ENCODE measurements at regions not wholly inside any gene's neighbourhood (a gene's known extent, or its start where the extent isn't known, plus 50 kb on each side); places are given as distances from the start of the nearest gene placed in this dataset.
A peak's percentile ranks its signal among the peaks of the same experiment; 100 is the strongest.

DNA sequence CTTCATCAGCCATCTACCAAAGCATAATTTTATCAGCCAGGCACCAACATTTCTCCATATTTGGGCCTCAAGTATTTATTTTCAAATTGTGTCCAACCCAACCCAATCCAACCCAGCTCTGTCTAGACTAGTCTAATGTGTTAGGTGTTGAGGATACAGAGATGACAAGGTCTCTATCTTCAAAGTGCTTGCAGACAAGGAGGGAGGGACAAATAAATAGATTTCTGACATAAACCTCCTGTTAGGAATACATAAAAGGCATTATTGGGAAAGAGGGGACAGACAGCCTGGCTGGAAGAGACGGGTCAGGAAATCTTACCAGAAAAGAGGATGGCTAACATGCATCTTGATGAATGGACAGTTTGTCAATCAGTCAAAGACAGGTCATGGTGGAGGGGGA lies 115.4 kb upstream of the RPS6KA3 start:
- DNase-seq (ENCODE audit: low read depth in 2 of 2), result no peak

DNA sequence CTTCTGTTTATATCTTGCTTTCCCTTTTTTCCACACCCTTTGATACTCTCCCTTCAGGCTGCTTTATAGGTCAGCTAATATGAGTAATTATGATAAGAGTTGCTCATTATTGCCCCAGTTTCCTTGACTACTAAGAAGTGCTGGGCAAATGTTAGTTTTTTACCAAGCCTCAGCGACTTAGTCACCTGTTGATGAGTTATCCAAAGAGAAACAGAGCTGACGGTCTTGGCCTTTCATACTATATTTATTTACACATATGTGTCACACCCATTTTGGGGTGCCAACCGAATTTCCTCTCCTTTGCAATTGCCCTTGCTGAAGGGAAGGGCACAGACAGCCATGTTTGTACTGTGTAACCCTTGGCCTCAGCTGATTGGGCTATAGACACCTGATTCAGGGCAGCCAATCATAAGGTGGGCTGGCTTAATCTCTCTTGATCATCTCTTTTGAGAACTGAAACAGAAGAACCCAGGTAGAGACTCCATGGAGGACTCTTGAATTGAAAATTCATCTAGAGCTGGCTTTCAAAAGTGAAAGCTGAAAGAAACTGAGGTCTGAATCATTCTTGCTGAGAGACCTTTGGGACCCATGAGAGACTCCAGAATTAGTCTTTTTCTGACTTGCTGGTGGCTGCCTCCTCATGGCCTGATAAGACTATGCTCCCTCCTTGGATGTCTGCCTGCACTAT lies 111.7 kb upstream of the RPS6KA3 start:
- DNase-seq (ENCODE audit: low read depth in 2 of 2), result no peak

DNA sequence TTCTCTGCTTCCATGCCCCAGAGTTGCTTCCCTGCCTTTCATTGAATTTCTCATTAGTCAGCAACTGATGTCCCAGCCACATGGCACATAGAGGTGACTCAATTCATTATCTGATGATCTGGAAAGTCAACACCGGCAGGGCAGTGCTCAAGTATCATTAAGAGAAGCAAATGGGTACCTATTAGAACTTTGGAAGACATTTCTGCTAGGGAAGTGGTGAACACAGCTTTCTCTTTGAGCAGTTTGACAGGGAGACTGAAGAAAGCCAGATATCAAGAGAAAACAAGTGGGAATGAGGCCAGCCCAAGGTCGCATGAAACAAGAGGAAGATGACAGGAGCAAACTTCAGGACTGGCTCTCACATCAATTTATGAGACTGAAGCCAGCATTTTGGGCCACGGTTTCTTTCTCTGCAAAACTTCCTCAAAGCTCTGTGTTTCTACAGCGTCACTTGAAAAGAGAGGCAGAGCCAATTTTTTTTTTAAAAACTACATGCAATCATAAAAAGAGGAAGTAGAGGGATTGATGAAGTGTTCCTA lies 108.3 kb upstream of the RPS6KA3 start:
- no peak for DNase-seq (ENCODE audit: low read depth in 2 of 2)

DNA sequence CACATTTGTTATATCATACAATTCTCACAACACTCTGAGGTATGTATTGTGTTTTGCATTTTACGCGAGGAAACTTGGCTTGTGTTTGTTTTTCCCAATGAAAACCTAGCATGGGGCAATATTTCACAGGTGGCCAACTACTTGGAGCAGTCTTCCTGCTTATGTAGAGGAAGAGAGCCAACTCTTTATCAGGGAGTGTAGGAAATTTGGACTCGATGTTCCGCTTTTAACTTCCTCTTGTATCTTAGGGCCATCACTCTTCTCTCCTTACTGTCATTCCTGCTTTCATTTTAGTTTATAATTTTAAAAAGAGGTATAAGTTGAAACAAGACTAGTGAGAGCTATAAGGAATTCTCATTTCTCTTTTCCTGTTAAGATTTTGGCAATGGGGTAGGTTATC lies 107.7 kb upstream of the RPS6KA3 start:
- no peak for DNase-seq (ENCODE audit: low read depth in 2 of 2)

DNA sequence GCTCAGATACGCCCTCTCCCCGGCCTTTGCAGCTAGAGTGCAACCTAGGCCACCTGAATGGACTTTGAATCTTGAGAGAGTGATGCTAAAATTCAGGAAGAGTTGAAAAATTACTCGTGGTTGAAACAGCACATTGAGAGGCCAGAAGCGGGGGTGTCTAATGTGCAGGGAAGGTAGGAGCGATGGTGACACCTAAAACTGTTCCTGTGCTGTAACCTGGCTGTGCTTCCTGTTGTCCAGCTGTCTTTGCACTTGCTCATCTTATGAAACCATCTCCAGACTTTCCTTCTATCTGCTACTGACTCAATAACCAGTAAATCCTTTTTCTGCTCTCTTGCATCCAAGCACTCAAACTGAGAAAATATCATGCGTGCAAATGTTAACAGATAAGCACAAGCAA lies 106.4 kb upstream of the RPS6KA3 start:
- DNase-seq (ENCODE audit: low read depth in 2 of 2), result no peak

DNA sequence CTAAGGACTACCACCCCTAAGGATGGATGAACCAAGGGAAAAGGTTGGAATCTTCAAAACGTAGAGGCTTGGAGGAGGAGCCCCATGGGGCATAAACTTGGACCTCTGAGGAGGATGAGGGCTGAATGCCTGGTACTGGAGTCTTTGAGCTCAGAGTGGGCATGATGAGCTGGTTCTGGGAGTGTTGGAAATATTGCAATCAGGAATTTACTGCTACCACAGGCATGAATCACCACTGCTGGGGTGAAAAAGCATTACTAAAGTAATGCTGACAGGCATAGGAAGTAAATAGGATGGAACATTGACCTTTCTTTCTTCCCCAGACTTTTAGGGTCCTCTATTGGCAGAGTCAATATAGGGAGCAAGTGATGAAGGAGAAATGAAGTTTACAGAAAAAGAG lies 105.8 kb upstream of the RPS6KA3 start:
- DNase-seq (ENCODE audit: low read depth in 2 of 2), result no peak

DNA sequence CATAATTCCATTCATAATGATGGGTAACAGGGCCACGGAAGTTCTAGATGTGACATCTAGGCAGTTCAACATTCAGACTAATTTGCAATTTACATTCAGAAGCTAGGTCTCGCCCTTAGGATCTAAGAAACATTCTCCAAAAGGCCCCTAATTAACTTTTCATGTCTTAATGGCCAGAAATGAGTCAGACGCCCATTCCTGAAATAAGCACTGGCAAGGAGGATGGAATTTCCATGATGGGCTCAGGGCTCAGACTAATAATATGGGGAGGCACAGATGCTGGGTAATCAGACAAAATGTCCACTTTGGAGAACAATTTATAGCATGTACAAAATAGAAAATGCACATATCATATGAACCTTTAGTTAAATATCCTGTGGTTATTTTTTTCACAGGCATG lies 102.8 kb upstream of the RPS6KA3 start:
- no peak for DNase-seq (ENCODE audit: low read depth in 2 of 2)

DNA sequence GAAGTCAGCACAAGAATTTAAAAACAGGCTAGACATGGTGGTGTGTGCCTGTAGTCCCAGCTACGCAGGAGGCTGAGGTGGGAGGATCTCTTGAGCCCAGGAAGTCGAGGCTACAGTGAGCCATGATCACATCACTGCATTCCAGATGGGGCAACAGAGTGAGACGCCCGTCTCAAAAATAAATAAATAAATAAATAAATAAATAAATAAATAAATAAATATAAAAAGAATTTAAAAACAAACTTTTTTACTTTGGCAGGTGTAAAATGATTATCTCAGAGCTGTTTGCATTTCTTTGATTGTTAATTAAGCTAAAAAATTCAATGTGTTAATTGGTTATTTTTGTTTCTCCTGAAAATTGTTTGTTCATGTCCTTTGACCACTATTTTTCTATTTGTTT lies 97.5 kb upstream of the RPS6KA3 start:
- no peak for DNase-seq (ENCODE audit: low read depth in 2 of 2)

DNA sequence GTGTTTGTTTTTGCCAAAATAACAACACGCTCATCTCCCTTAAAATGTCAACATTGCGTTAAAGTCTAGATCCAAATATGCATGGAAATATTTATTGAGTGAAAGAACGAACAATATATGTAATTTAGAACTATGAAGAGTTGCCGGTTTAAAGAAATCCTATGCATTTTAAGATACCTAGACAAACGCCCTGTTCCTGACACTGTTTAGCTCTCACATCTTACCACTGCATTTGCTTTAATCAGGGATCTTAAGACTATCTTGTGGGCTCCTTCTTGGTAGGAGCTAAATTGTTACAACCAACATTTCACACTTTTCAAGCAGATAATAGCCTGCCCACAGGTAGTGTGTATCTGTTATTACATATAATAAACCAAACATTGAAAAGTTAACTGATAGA lies 96.6 kb upstream of the RPS6KA3 start:
- no peak for DNase-seq (ENCODE audit: low read depth in 2 of 2)

DNA sequence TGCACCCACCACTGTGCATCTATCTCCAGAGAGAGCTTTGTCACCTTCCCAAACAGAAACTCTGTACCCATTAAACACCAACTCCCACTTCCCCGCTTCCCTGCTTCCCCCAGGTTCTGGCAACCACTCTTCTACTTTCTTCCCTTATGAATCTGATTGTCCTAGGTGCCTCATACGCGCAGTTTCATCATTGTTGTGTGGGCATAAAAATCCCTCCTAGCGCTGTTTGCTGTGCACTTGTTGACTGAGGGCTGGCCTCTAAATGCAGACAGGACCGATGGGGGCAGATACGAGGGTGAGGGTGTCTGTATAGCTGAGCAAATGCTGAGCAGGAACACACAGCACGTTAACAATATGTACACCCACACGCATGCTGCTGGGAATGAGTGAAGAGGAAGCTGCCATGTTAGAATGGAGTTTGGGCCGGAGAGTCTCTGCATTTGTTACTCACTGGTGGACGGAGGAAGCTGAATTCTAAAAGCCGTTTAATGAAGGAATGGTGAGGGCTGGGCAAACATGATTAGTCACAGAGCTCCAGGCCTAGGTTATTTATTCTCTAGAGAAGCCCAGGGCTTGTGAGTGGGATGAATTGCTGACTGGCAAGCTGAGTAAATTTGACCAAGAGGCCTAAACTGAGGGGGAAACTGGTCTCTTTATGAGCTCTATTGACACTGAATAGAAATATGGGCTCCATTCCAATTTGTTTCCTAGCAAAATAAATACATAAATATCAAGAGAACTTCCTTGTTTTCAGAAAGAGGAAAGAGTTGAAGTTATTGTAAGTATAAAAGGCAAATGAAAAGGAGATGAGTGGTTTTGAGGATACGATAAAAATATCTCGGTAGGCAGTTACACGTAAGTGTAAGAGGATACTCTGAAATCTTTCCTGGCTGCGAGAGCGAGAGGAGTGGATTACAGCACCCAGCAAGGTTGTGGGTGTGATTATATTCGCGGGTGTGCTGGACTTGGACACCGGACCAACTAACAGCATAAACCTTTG lies 95.9 kb upstream of the RPS6KA3 start:
- no peak for DNase-seq (ENCODE audit: low read depth in 2 of 2)

DNA sequence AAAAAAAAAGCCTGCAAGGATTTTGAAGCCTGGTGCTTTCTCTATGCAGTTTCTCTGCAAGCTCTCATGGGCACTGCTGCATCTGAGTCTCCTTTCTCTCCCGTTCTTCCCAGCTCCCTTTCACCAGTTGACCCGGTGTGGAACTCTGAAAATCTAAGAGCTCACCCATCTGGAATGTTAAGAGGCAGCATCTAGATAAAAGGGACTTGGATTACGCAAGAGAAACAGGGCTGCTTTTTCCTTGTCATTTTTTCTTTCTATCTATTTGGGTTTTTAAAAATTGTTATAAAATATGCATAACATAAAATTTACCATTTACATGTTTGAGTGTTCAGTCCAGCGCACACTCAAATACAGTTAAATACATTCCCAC lies 95.2 kb upstream of the RPS6KA3 start:
- DNase-seq (ENCODE audit: low read depth in 2 of 2), result no peak

DNA sequence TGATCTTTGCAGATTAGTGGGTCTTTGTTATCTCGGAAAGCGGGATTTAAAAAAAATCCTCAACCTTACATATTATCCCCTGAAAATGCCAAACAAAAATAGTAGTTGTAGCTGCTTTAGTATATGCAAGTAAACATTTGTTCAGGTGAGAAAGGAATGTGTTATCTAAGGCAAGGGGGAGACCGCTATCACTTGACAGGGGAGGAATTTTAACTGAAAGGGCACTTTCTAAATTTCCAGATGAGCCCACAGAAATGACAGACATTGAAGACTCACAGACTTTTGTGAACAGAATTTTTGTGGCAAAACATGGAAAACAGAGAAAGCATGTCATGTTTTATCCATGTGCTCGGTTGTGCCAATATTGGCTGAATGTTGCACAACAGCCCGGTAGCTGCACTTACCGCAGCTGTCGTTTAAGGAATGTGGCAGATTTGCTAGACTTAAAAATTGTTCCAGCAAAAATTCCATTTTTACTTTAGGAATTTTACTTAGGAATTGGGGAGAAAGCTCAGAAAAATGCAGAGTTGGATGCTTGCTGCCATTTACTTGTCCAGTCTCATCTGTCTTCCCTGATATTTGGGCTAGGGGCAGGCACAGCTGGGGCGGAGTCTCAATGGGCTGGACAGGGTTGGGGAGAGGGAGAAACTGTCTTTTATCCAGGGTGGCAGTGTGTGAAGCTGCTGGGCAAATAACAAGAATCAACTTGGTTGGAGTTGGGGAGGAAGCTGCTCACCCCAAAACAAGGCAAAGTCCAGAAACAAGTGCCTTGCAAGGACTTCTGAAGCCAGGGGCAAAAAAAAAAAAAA lies 94.6 kb upstream of the RPS6KA3 start:
- no peak for DNase-seq (ENCODE audit: low read depth in 2 of 2)

DNA sequence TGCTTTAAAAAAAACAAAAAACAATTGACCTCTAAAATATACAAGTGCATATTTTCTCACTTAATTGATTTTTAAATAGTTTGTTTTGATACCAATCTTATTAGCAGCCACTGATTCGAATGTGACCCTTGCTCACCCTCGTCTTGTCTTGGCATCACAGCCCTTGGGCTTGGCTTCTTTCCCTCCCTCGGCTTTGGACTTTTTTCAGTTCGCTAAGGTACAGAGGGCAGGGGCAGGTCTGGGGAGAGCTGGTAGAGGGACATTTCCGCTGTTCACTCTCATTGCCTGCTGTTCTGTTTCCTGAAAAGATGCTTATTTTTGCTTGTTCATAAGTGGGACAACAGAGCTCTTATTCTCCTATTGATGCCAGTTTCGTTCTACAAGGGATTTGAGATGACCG lies 88.5 kb upstream of the RPS6KA3 start:
- no peak for DNase-seq (ENCODE audit: low read depth in 2 of 2)

DNA sequence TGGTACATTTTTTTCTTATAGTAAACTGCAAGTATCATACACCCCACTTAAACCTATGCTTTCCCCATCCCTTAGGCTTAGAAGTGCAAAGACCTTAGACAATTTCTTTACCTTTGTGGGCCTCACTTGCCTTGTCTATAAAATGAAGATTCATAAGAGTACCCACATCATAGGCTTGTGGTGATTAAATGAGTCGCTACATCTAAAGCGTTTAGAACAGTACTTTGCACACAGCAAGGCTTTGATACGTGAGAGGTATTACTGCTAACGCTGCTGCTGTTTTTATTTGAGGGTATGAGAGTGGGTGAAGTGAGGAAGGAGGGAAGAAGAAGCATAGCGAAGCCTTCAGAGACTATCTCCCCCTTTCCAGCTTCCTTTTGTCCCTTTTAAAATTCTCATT lies 87.8 kb upstream of the RPS6KA3 start:
- no peak for DNase-seq (ENCODE audit: low read depth in 2 of 2)

DNA sequence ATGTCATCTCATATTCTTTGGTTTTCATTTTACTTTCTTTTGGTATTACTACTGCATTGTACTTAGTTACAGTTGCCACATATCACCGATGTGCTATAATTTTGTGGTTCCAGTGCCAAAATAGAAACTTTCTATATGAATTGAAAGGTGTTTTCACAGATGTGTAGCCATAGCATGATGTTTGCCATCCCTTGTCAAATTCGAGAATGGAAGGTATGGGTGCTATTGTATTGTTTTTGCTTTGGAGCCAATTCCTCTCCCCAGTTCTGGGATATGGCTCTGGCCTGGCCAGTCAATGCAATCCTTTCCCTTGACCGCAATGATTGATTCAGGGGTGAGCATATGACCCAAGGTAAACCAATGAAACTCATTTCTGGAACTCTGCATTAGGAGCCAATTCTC lies 86.2 kb upstream of the RPS6KA3 start:
- no peak for DNase-seq (ENCODE audit: low read depth in 2 of 2)

DNA sequence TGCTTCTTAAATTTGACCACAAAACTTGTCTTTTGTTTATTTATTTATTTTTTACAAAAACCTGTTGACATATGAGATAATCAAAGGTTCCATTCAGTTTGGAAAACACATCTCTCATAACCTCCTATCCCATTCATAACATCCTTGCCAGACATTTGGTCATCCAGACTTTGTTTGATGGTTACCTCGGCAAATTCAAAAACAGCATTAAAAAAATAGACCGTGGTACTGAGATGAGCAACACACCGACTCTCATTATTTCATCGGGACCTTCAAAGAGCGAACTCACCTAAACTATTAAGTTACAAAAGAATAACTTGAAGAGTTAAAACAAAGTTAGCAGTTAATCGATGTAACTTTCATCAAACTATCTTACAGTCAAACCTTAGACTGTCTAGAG lies 85.8 kb upstream of the RPS6KA3 start:
- DNase-seq (ENCODE audit: low read depth in 2 of 2), result no peak

DNA sequence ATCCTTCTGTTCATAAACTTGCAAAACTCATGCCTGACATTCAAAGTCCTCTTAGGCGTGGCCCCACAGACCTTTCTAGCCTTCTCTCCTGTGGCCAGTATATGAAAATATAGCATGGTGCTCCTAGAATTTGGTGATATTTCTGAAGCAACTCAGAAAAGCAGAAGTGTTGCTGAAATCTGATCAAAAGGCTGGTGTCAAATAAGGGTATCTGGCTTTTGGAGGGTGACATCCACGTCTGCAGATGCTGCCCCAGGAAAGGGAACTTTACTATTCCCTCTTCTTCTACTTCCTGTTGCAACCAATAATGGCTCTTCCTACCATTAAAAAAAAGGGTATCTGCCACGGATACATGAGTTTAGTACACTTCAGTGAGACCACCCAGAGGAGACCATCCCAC lies 83.9 kb upstream of the RPS6KA3 start:
- DNase-seq (ENCODE audit: low read depth in 2 of 2), result no peak

DNA sequence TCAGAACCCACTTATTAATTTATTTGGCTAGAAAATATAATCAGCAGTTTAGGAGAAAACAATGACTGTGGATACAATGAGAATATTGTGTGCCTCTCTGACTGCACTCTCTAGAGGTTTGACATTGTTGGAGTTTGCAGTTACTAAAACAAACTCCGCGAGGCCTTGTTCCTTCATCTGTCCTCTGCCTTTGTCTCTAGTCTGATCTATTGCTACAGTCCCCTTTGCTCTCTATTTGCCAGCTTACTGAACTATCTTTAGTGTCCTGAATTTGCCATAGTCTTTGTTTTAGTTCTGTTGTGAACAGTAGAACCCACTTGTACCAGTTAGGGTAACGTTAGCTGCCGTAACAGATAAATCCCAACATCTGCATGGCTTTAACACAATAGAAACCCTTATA lies 81.4 kb upstream of the RPS6KA3 start:
- DNase-seq (ENCODE audit: low read depth in 2 of 2), result no peak

DNA sequence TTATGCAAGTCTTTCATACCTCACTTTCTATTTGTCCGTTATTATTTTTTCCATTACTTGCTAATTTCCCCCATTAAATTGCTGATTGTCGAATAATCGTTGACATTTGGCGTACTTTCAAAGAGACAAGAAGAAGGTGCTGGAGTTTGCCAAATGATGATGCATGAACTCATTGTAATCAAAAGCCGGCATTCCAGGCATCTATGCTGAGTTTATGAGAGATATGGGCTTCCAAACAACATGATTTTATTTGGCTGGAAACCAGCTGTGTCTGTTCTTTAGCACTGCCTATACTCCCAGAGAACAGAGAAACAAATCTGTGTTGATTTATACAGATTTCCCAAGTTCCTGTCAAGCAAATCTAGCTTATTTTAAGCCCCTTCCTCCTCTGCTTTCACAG lies 80.8 kb upstream of the RPS6KA3 start:
- no peak for DNase-seq (ENCODE audit: low read depth in 2 of 2)

DNA sequence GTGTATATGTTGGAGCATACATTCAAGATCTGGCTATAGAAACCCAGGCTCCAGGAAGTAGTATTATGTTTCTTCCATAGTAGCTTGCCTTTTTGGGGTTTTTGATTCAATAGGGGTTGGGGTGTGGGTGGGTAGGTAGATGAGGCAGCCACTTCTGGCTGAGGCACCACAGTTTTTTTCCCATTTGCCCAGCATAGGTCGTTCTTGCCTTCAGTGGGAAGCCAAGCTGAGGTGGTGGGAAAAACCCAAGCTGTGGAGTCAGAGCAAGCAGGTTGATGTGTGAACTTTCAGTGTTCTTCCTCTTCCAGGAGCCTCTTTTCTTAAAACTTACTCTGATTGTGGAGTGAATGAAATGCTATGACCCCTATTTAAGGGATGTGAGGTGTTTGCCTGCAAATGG lies 67.0 kb upstream of the RPS6KA3 start:
- DNase-seq (ENCODE audit: low read depth in 2 of 2), result peak; percentile 1 to 4

DNA sequence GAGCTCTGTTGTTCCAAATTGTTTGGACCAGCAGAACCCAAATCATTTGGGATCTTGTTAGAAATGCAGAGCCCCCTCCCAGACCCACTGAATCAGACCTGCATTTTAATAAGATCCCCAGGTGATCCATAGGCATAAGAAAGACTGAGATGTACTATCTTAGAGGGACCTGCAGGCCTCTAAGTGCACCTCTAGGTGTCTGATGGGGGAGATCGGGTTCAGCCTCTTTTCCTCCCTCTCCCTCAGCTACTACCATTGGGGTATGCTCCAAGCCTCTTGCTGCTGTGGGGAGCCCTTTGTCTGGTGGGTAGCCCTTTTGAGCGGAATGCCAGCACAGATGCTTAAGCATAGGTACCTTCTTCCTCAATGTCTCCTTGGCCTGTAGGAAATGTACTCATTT lies 63.8 kb upstream of the RPS6KA3 start:
- no peak for DNase-seq (ENCODE audit: low read depth in 2 of 2)

DNA sequence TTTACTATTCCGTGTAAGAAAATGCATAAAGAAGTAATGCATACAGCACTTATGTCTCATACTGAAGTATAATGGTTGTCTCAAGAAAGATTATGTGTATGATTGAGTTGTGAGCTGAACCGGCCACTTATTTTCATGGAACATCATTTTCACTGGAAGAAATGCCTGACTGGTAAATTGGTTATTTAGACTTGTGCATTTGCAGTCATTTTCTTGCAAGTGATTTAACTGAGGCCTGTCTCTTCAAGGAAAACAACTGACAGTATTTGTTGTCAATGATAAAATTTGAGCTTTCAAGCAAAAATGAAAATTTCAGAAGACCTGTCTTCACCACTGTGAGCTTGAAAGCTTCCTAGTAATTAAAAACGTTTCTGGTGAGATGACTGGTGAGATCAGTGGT lies 62.7 kb upstream of the RPS6KA3 start:
- DNase-seq (ENCODE audit: low read depth in 2 of 2), result no peak

Data from activated CD4-positive, alpha-beta T cell treated with anti-CD3 and anti-CD28 coated beads for 24 hours (primary cell).